HFFc6 (cell line): ENCODE measurements at regions not wholly inside any gene's neighbourhood (a gene's known extent, or its start where the extent isn't known, plus 50 kb on each side); places are given as distances from the start of the nearest gene placed in this dataset.

ENCODE experiments used
- DNase-seq: peaks from one replicate; pipeline ENCODE4 v3.0.0-alpha.2; 2018
- H3K27ac Mint-ChIP-seq: 2 replicates; pipeline ENCODE4 v1.8.0; 2020; ENCODE audit warnings: mild to moderate bottlenecking, mixed read lengths
- H3K27me3 Mint-ChIP-seq: 2 replicates; pipeline ENCODE4 v1.8.0; 2021; ENCODE audit warnings: mild to moderate bottlenecking, moderate library complexity, mixed read lengths; ENCODE audit not compliant: insufficient read depth
- H3K36me3 Mint-ChIP-seq: 2 replicates; pipeline ENCODE4 v1.8.0; 2021; ENCODE audit warnings: low read depth, mixed read lengths
- H3K4me1 Mint-ChIP-seq: 2 replicates; pipeline ENCODE4 v1.8.0; 2020; ENCODE audit warnings: low read depth, mixed read lengths
- H3K4me3 Mint-ChIP-seq: 2 replicates; pipeline ENCODE4 v1.8.0; 2020; ENCODE audit warnings: mild to moderate bottlenecking, moderate library complexity, mixed read lengths
- H3K9me3 Mint-ChIP-seq: 2 replicates; pipeline ENCODE4 v1.8.0; 2020; ENCODE audit warnings: mild to moderate bottlenecking, mixed read lengths
- CTCF ChIP-seq: fragments of 200-600 bp; sonication (generic); IDR thresholded peaks from 2 replicates; pipeline ENCODE4 v1.5.0; 2021; ENCODE audit warnings: antibody characterized with exemption, mild to moderate bottlenecking

GRCh38 chr10:64271983-64272382, 750.8 kb downstream of the REEP3 start:
- no peaks in the 10 kb centered on the region; the same call in 1 of the 2 replicates for H3K27me3 Mint-ChIP-seq
- H3K27ac Mint-ChIP-seq, result no peak overlapping the region
- peaks cover 11% of the 10 kb centered on the region for H3K9me3 Mint-ChIP-seq
- no peak overlapping the region for H3K4me3 Mint-ChIP-seq
- DNase-seq, result no peak
- H3K36me3 Mint-ChIP-seq, result no peaks in the 10 kb centered on the region
- H3K4me1 Mint-ChIP-seq, result no peaks in the 10 kb centered on the region
- no peak for TF ChIP-seq CTCF

- no peak overlapping the region for H3K4me3 Mint-ChIP-seq
- no peaks in the 10 kb centered on the region for H3K4me1 Mint-ChIP-seq
- peaks cover 22% of the 10 kb centered on the region for H3K9me3 Mint-ChIP-seq
- no peaks in the 10 kb centered on the region; the same call in 1 of the 2 replicates for H3K27me3 Mint-ChIP-seq
- no peaks in the 10 kb centered on the region for H3K36me3 Mint-ChIP-seq
- no peak for TF ChIP-seq CTCF
- H3K27ac Mint-ChIP-seq, result no peak overlapping the region
- DNase-seq, result no peak
Observed at GRCh38 chr10:64275001-64275400, 753.8 kb downstream of the REEP3 start.

- peaks cover 22% of the 10 kb centered on the region for H3K9me3 Mint-ChIP-seq
- no peaks in the 10 kb centered on the region for H3K36me3 Mint-ChIP-seq
- no peak for DNase-seq
- no peak for TF ChIP-seq CTCF
- H3K4me1 Mint-ChIP-seq, result no peaks in the 10 kb centered on the region
- H3K27ac Mint-ChIP-seq, result no peak overlapping the region
- H3K27me3 Mint-ChIP-seq, result no peaks in the 10 kb centered on the region; the same call in 1 of the 2 replicates
- no peak overlapping the region for H3K4me3 Mint-ChIP-seq
Observed at GRCh38 chr10:64275774-64276173, 754.6 kb downstream of the REEP3 start.

GRCh38 chr10:64277536-64277935, 756.3 kb downstream of the REEP3 start:
- no peak overlapping the region for H3K4me3 Mint-ChIP-seq
- peaks cover 22% of the 10 kb centered on the region for H3K9me3 Mint-ChIP-seq
- TF ChIP-seq CTCF, result no peak
- no peak for DNase-seq
- H3K27ac Mint-ChIP-seq, result no peak overlapping the region
- H3K4me1 Mint-ChIP-seq, result no peaks in the 10 kb centered on the region
- no peaks in the 10 kb centered on the region for H3K36me3 Mint-ChIP-seq
- H3K27me3 Mint-ChIP-seq, result no peaks in the 10 kb centered on the region; the same call in 1 of the 2 replicates

GRCh38 chr10:64283621-64284020, 762.4 kb downstream of the REEP3 start:
- no peak overlapping the region for H3K27ac Mint-ChIP-seq
- no peak overlapping the region for H3K4me3 Mint-ChIP-seq
- DNase-seq, result no peak
- H3K9me3 Mint-ChIP-seq, result peaks cover 22% of the 10 kb centered on the region
- H3K4me1 Mint-ChIP-seq, result no peaks in the 10 kb centered on the region
- TF ChIP-seq CTCF, result no peak
- no peaks in the 10 kb centered on the region for H3K27me3 Mint-ChIP-seq
- no peaks in the 10 kb centered on the region for H3K36me3 Mint-ChIP-seq

GRCh38 chr10:64286533-64286932, 765.3 kb downstream of the REEP3 start:
- no peak for TF ChIP-seq CTCF
- Mint-ChIP-seq H3K4me1 (no peaks in the 10 kb centered on the region), H3K27me3 (no peaks in the 10 kb centered on the region), H3K27ac (no peak overlapping the region), H3K4me3 (no peak overlapping the region), H3K9me3 (peaks cover 36% of the 10 kb centered on the region), H3K36me3 (no peaks in the 10 kb centered on the region)
- no peak for DNase-seq
